Ishikawa (cell line): ENCODE measurements at regions not wholly inside any gene's neighbourhood (a gene's known extent, or its start where the extent isn't known, plus 50 kb on each side); places are given as distances from the start of the nearest gene placed in this dataset.

Experiments used
- CEBPB ChIP-seq: IDR thresholded peaks from 2 replicates; pipeline ENCODE4 v1.6.1; 2012
- CREB1 ChIP-seq: IDR thresholded peaks from 2 replicates; pipeline ENCODE4 v1.6.1; 2012; ENCODE audit warnings: low read depth
- EGR1 ChIP-seq: IDR thresholded peaks from 2 replicates; pipeline ENCODE4 v1.6.1; 2012
- EP300 ChIP-seq: IDR thresholded peaks from 2 replicates; pipeline ENCODE4 v1.6.1; 2012; ENCODE audit warnings: borderline replicate concordance
- FOXM1 ChIP-seq: IDR thresholded peaks from 2 replicates; pipeline ENCODE4 v1.6.1; 2012; ENCODE audit warnings: low read depth, borderline replicate concordance
- MAX ChIP-seq: IDR thresholded peaks from 2 replicates; pipeline ENCODE4 v1.6.1; 2012
- NFIC ChIP-seq: IDR thresholded peaks from 2 replicates; pipeline ENCODE4 v1.6.1; 2012
- RAD21 ChIP-seq: IDR thresholded peaks from 2 replicates; pipeline ENCODE4 v1.6.1; 2012; ENCODE audit warnings: low read depth
- REST ChIP-seq: IDR thresholded peaks from 2 replicates; pipeline ENCODE4 v1.6.1; 2012; ENCODE audit warnings: low read depth, mild to moderate bottlenecking
- TAF1 ChIP-seq: IDR thresholded peaks from 2 replicates; pipeline ENCODE4 v1.6.1; 2012; ENCODE audit warnings: low read depth, mild to moderate bottlenecking
- TCF12 ChIP-seq: IDR thresholded peaks from 2 replicates; pipeline ENCODE4 v1.6.1; 2012; ENCODE audit warnings: low read depth
- TEAD4 ChIP-seq: IDR thresholded peaks from 2 replicates; pipeline ENCODE4 v1.6.1; 2012
- USF1 ChIP-seq: IDR thresholded peaks from 2 replicates; pipeline ENCODE4 v1.6.1; 2012
- YY1 ChIP-seq: IDR thresholded peaks from 2 replicates; pipeline ENCODE4 v1.6.1; 2012; ENCODE audit warnings: low read depth
- ZBTB7A ChIP-seq: IDR thresholded peaks from 2 replicates; pipeline ENCODE4 v1.6.1; 2012; ENCODE audit warnings: low read depth

GRCh38 chr20:61189534-61189933 is 62.5 kb upstream of the CDH4 start:
- no peak for TF ChIP-seq RAD21
- no peak for TF ChIP-seq CEBPB
- TF ChIP-seq ZBTB7A = no peak
- TF ChIP-seq EGR1 = no peak
- no peak for TF ChIP-seq CREB1
- no peak for TF ChIP-seq TCF12
- no peak for TF ChIP-seq NFIC
- TF ChIP-seq REST = no peak

GRCh38 chr20:61191096-61191495 is 61.0 kb upstream of the CDH4 start:
- TF ChIP-seq RAD21 (no peak), FOXM1 (no peak), YY1 (no peak), TEAD4 (no peak), TAF1 (no peak), EGR1 (no peak), ZBTB7A (no peak), USF1 (no peak), CEBPB (no peak)

- TF ChIP-seq NFIC = no peak
- TF ChIP-seq USF1 = no peak
- TF ChIP-seq RAD21 = no peak
- TF ChIP-seq REST = no peak
- TF ChIP-seq EP300 = no peak
Measured at GRCh38 chr20:61192337-61192950, 59.6 kb upstream of the CDH4 start.

- TF ChIP-seq RAD21 (no peak), EP300 (no peak), TCF12 (no peak), EGR1 (no peak), NFIC (no peak), YY1 (no peak), CREB1 (no peak), REST (no peak), TEAD4 (no peak), USF1 (no peak), FOXM1 (no peak), CEBPB (no peak), TAF1 (no peak), MAX (no peak), ZBTB7A (no peak)
Measured at GRCh38 chr20:61193164-61193563, 58.9 kb upstream of the CDH4 start.
